ENCODE measurements at regions not wholly inside any gene's neighbourhood (a gene's known extent, or its start where the extent isn't known, plus 50 kb on each side); places are given as distances from the start of the nearest gene placed in this dataset.
"Not testable (repeated sequence)": the region's sequence is repeated elsewhere in the genome, so short reads cannot be mapped to it uniquely, and the experiment has no call there.

DNA sequence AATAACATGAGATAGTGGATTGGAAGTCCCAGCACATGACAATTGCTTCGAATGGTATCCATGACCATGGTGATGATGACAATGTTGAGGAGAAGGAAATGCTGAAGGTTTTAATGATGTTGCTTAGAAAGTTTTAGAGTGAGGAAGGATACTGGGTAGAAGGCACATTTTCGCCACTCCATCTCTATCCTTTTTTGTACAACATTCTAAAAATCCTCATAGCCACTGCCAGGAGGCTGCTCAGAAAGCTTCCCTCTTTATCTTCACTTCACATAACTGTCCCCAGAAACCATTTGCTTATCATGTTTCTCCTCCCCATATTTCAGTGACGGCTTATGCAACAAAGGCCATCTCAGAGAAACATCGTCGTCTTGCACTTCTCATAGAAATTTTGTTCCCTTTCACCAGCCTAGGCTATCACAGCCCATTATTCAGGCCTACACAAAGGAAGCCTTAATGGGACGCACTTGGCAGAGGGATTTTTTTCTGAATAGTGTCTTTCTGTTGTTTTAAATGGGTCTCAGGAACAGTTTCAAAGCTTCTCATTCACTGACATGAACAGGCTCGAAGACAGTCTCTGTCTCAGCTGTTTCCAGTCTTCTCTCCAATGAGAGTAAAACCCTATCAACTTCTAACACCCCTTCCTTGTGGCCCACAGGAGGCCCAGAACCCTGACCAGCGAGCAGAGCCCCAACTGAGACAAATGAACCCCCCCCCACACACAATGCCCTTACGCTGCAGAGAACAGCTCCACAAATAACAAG, 506.7 kb downstream of the HAPSTR1 start:
- DNase-seq = no peak

GRCh38 chr16:9598731-9599083, 507.3 kb downstream of the HAPSTR1 start:
- DNase-seq = no peak

GRCh38 chr16:9599415-9600120, 508.1 kb downstream of the HAPSTR1 start:
- no peak for DNase-seq

DNA sequence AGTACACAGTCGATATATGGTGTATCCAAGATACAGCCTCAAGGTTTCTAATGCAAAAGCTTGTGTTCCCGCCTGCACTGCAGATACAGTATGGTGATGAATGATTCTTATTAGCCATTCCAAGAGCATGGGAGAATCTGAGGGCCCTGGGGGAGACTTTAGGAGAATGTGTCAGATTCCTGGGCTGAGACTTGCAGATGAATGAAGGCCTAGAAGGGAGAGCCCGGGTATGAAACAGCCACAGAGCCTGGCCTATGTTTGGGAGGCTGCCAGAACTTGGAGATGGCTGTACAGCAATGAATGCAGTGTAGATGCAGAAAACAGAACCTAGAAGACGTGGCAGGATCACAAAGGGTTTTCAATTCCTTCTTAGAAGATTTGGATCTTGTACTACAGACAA, 510.7 kb downstream of the HAPSTR1 start:
- no peak for DNase-seq

DNA sequence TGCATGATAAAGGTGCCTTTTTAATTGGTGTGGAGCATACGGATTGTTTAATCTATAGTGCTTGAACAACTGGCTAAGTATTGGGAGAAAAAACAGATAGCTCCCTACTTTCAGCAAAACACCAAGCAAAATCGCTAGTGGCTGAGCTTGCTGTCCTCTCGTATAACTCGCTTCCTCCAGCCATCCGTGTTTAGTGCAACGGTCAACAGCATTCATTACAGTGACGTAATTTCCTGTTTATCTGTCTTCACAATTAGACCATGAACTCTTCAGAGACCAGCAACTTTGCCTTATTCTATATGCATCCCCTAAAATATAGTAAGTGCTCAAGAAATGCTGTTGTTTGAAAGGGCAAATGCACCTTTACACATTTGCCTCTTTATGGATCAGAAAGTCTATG, 511.9 kb downstream of the HAPSTR1 start:
- no peak for DNase-seq

- DNase-seq = no peak
Measured at GRCh38 chr16:9607515-9608230, 516.2 kb downstream of the HAPSTR1 start.

DNA sequence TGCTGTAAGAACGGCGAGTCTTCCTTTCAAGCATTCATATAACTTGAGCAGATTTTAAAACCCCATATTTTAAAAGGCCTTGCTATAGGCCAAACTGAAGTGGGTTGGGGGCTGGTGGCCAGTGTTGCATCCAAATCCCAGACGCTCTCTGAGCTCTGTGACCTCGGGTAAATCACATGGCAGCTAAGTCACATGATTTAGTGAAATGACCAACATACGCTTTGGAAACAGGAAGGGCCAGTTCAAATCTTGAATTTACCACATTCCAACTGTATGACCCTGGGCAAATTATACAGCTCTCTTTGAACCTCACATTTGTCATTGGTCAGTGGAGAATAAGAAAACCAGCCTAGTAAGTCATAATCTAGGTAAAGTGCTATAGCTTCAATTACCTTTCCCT, 519.3 kb downstream of the HAPSTR1 start:
- DNase-seq = no peak

DNA sequence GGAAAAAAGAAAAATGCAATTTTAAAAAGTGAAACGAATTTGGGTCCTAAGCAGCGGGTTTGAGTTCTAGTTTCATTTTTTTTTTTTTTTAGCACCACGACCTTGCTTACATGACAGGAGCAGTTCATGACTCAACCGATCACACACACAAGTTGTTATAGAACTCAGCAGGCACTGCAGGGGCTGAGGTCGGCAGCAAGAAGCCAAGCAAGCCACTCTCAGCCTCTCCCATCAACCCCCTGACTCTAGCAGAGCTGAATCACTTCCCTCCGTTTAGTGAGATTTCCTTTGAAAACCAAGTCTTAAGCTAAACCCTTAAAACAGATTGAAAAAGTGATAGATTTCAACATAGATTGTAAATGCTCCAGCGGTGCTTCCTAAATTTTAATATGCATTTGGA, 520.8 kb downstream of the HAPSTR1 start:
- DNase-seq = no peak

DNA sequence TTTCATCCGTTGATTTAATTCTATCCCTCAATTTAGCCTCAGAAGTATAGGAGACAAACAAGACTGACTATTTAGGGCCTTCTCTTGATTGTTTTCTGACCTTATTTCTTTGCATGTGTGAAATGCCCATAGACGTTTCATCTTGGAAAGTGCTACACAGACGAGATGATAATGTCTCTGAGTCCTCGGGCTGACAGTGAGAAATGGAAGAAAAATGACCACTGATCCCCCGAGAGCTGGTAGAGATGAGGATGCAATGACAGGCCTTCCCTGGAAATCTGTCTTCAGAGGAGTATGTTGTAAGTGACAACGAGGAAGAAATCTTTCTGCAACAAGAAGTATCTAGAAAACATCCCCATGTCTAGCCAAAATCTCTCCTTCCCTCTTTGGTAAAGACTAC, 522.9 kb downstream of the HAPSTR1 start:
- no peak for DNase-seq

DNA sequence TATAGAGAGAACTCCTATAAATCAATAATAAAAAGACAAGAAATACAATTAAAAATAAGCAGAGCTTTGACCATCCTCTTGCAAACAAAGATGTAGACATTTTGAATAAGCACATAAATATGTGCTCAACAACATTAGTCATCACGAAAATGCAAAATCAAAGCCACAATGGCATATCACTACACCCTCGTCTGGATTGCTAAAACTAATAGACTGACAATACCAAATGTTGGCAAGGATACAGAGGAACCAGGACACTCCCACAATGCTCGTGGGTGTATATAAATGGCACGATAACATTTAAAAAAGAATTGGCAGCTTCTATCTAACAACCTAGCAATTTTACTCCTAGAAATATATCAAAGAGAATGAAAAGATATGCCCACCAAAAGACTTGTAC, 530.8 kb downstream of the HAPSTR1 start:
- no peak for DNase-seq

DNA sequence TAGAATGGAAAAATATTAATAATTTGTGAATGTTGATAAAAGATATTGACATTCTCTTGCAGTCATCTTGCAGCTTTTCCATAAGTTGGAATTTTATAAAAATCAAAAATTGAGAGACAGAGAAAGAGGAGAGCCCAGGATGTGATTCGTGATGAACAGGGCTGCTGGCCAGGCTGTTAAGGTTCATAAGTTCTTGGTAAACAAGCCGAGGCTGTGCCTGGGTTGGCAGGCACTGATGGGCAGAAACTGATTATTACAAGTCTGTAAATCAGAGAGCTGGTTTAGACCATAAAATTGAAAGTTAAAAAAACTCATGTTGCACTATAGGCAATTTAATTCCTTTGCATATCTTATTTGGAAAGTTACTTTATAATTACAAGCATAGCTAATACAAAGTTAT, 533.7 kb downstream of the HAPSTR1 start:
- DNase-seq = no peak

- no peak for DNase-seq
Measured at GRCh38 chr16:9627427-9627826, 536.0 kb downstream of the HAPSTR1 start.

DNA sequence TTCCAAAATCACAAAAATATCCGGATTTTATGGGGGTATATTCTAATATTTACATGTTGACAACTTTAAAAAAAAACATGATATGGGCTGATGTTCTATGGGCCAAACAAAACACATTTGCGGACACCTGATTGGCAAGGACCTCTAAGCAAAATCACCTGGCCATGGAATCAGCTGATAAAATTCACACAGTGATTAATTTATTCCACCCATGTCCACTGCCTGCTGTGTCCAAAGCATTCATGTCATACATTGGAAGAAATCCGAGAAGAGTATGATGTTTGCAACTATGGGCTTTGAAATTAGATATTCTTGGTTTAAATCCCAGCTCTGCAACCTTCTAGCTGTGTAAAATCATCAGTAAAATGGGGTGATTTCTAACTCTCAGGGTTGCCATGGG, 538.7 kb downstream of the HAPSTR1 start:
- DNase-seq = no peak

DNA sequence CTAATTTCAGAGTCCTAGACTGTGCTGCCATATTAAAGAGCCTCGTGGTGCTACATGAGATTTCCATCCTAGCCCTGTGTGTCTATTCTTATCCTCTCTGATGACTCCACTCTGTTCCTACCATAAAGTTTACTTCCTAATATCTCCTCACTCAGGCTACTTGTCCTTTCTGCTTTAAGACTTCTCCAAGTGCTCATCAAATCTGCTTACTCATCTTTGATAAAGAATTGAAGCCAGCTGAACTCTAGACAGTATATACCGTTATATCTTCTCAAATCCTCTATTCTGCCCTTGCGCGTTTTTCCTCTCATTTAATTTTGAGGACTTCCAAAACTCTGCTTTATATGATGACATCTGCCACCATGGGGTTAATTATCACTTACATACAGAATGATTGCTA, 539.5 kb downstream of the HAPSTR1 start:
- DNase-seq = no peak

DNA sequence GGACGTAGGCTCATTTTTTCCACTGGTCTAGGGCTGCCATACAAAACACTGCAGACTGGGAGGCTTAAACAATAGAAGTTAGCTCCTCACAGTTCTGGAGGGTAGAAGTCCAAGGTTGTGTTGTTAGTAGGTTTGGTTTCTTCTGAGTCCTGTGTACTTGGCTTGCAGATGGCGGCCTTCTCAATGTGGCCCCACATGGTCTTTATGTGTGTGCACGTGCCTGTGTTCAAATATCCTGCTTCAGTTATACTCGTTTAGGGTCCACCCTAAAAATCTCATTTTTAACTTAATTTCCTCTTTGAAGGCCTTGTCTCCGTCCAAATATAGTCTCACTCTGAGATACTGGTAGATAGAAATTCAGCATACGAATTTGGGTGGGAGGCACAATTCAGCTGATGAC, 542.4 kb downstream of the HAPSTR1 start:
- DNase-seq = no peak

GRCh38 chr16:9635150-9635720, 543.8 kb downstream of the HAPSTR1 start:
- not testable (repeated sequence) for DNase-seq

DNA sequence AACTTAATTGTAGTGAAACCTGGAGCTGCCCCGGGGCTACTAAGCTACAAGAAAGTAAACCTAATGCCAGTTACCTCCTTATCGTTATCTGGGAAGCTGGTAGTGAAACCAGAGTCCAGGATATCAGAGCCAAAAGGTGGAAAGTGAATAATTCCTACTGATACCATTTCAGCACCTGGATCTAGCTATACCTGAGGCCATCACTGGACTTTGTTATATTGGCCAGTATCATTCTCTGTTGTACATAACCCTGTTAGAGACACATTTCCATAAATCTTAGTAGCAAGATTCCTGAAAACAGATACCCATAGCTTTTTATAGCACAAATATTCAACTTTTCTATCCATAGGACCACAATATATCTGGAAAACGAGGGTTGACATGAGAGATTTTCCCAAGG, 538.0 kb downstream of the GRIN2A start:
- DNase-seq = no peak

GRCh38 chr16:9645911-9646310, 536.3 kb downstream of the GRIN2A start:
- DNase-seq = no peak

GRCh38 chr16:9647981-9648701, 534.1 kb downstream of the GRIN2A start:
- DNase-seq = peak; percentile 32 to 55 (median 41)

DNA sequence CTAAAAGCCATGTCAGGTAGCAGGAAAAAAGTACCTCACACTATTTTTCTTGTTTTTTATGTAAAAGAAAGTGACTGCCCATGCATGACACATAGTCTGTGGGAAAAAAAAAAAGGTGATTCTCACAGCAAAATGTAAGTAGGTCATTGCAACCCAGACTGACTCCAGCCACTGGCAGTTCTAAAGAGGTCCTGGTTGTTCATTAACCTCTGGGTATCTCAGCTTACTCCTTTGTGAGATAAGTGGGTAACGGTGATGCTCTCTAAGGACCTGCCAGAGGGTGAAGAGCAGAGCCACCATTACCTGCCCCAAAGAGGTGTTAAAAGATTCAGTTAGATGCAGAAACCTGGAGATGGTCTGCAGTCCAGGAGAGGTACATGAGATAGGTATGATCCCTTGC, 531.9 kb downstream of the GRIN2A start:
- no peak for DNase-seq

DNA sequence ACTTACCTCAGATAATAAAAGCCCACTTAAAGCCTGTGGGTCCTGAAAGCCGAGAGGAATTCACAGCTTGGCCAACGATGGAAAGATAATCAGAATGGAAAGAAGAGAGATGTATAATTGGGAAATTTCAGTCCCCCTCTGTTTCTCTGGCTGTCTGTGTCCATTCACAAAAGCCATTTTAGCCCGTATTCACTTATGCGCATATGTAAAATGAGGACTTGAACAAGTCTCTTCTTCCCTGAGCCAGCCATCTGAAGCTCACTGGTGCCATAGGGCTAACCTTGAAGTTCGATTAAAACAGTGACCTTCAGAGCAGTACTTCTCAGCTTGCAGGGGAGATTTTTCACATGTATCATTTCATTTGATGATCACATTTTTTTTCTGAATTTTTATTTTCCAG, 527.2 kb downstream of the GRIN2A start:
- no peak for DNase-seq

DNA sequence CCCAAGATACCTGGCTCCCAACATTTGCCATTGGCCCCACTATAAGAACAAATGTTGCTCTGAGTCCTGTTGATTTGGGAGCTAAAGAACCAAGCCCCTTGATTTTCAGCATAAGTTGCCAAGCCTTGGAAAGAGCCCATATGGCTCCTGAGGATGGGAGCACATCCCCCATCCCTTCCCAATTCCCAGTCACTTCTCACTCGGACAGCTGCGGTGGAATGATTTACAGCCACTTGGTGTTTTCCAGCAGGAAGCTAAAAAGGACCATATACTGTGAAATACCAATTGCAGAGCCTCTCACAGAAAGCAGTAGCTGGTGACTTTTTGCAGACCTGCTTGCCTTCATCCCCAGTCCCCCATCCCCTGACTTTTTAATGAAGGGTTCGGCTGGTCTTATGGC, 524.6 kb downstream of the GRIN2A start:
- no peak for DNase-seq

GRCh38 chr16:9658164-9658563, 524.1 kb downstream of the GRIN2A start:
- no peak for DNase-seq

Data from suppressor macrophage treated with lipopolysaccharide for 1 hour (primary cell).